K562 (cell line): ENCODE measurements at regions not wholly inside any gene's neighbourhood (a gene's known extent, or its start where the extent isn't known, plus 50 kb on each side); places are given as distances from the start of the nearest gene placed in this dataset.
A peak's percentile ranks its signal among the peaks of the same experiment; 100 is the strongest.

ENCODE experiments used
- ATAC-seq: fragments of 200-7000 bp; cut with Tn5 transposase; 3 replicates; pipeline ENCODE4 v1.9.1; 2020; ENCODE audit warnings: moderate library complexity
- BruUV-seq: library from RNA; stranded (reverse); fragments of 400-500 nt; replicated peaks from 2 replicates; lab custom pipeline; 2021; lab: Mats Ljungman, UMichigan
- CTCF ChIA-PET: fragments of 300-600 bp; formaldehyde crosslinking; extraction: SDS; loops from one replicate; lab custom pipeline; 2021; ENCODE audit warnings: low intra/inter-chr PET ratio; lab: Yijun Ruan, JAX
- POLR2A ChIA-PET: fragments of 300-600, 350-650 bp; sonication (Branson Sonifier 250); formaldehyde crosslinking; extraction: SDS; loops from one replicate; lab custom pipeline; 2021; ENCODE audit warnings: antibody characterized with exemption, inconsistent platforms; lab: Yijun Ruan, JAX
- DNase-seq, 4 experiments: peaks; one replicate each; pipeline versions ENCODE4 v3.0.0 to v3.0.0-alpha.2; 2011 to 2018; ENCODE audit warnings: low spot score in 3 of 4, mixed read lengths in 3 of 4; ENCODE audit errors: extremely low read depth in 1 of 4
- FAIRE-seq: peaks from 2 replicates; lab custom pipeline; 2011; peaks lifted over from hg19 to GRCh38; lab: Jason Lieb, UNC
- H2AFZ ChIP-seq: 2 replicates; pipeline ENCODE4 v1.6.0; 2011; ENCODE audit warnings: low read depth, low read length, control low read depth, inconsistent platforms
- H3K27ac ChIP-seq: fragments of 200-600 bp; 3 replicates; pipeline ENCODE4 v1.8.0; 2011; ENCODE audit warnings: low read depth, mild to moderate bottlenecking, control low read depth, inconsistent platforms, low read length, moderate library complexity, mixed read lengths; ENCODE audit errors: extremely low read depth
- H3K27me3 ChIP-seq, 2 experiments: fragments of 300-600 bp in 1 of 2; 2 replicates in 1 of 2; 3 replicates in 1 of 2; pipeline versions ENCODE4 v1.6.0 to v1.8.0; 2011; ENCODE audit warnings: inconsistent platforms in 2 of 2, low read length in 2 of 2, mild to moderate bottlenecking in 1 of 2, mixed read lengths in 1 of 2, moderate library complexity in 1 of 2; ENCODE audit not compliant: control insufficient read depth in 2 of 2, insufficient read depth in 2 of 2
- H3K36me3 ChIP-seq: fragments of 300-600 bp; 3 replicates; pipeline ENCODE4 v1.8.0; 2011; ENCODE audit warnings: mild to moderate bottlenecking, low read length, inconsistent platforms; ENCODE audit not compliant: control insufficient read depth, insufficient read depth
- H3K4me1 ChIP-seq, 2 experiments: fragments of 200-600 bp in 1 of 2; replicated peaks in 1 of 2; 2 replicates in 1 of 2; 3 replicates in 1 of 2; pipeline versions ENCODE4 v1.5.1 to v1.8.0; 2011; ENCODE audit warnings: inconsistent platforms in 2 of 2, low read length in 2 of 2, mild to moderate bottlenecking in 1 of 2, mixed read lengths in 1 of 2, moderate library complexity in 1 of 2; ENCODE audit not compliant: control insufficient read depth in 2 of 2, insufficient read depth in 2 of 2
- H3K4me2 ChIP-seq: 2 replicates; pipeline ENCODE4 v1.6.1; 2011; ENCODE audit warnings: low read length, control low read depth, inconsistent platforms, mixed read lengths; ENCODE audit not compliant: insufficient read depth
- H3K4me3 ChIP-seq: fragments of 200-600 bp; sonication (generic), shearing (Covaris generic); 2 replicates; pipeline ENCODE4 v1.5.1; 2016; ENCODE audit warnings: control low read depth, inconsistent platforms
- H3K79me2 ChIP-seq: fragments of 200-600 bp; 3 replicates; pipeline ENCODE4 v1.8.0; 2011; ENCODE audit warnings: low read length, inconsistent platforms; ENCODE audit not compliant: control insufficient read depth, insufficient read depth
- H3K9ac ChIP-seq, 2 experiments: 2 replicates each; pipeline versions ENCODE4 v1.6.0 to v1.6.1; 2011; ENCODE audit warnings: low read depth in 2 of 2, low read length in 2 of 2, control low read depth in 1 of 2, inconsistent platforms in 1 of 2, mild to moderate bottlenecking in 1 of 2, mixed read lengths in 1 of 2; ENCODE audit not compliant: insufficient read depth in 1 of 2
- H3K9me1 ChIP-seq: one replicate; pipeline ENCODE4 v1.6.0; 2011; ENCODE audit warnings: inconsistent platforms, mild to moderate bottlenecking, low read length, moderate library complexity; ENCODE audit not compliant: control insufficient read depth, insufficient read depth
- H3K9me3 ChIP-seq: replicated peaks from 2 replicates; pipeline ENCODE4 v1.5.1; 2011; ENCODE audit warnings: low read depth, low read length, inconsistent platforms; ENCODE audit not compliant: control insufficient read depth, insufficient read depth
- H4K20me1 ChIP-seq: replicated peaks from 2 replicates; pipeline ENCODE4 v1.6.1; 2011; ENCODE audit warnings: low read length, inconsistent platforms, mixed read lengths; ENCODE audit not compliant: control insufficient read depth, insufficient read depth
- BRF2 ChIP-seq: IDR thresholded peaks from 3 replicates; pipeline ENCODE4 v1.6.1; 2011; ENCODE audit warnings: borderline replicate concordance, mild to moderate bottlenecking; ENCODE audit not compliant: insufficient read length, insufficient read depth
- HNRNPLL ChIP-seq: fragments of 200-400 bp; formaldehyde crosslinking; IDR thresholded peaks from 2 replicates; pipeline ENCODE4 v1.6.1; 2017; ENCODE audit warnings: low read length, low read depth, mild to moderate bottlenecking; ENCODE audit not compliant: poor library complexity, severe bottlenecking
- MXI1 ChIP-seq: IDR thresholded peaks from 2 replicates; pipeline ENCODE4 v1.6.1; 2011; ENCODE audit warnings: low read depth, mild to moderate bottlenecking, improper control_type of control experiment, low read length
- POLR2AphosphoS5 ChIP-seq: IDR thresholded peaks from 2 replicates; pipeline ENCODE4 v1.6.1; 2011; ENCODE audit warnings: mild to moderate bottlenecking, low read depth, low read length, moderate library complexity; ENCODE audit not compliant: control insufficient read depth, insufficient read depth
- SMC3 ChIP-seq: conservative IDR thresholded peaks from 2 replicates; pipeline ENCODE4 v1.6.1; 2011; ENCODE audit warnings: low read depth, low read length, improper control_type of control experiment; ENCODE audit not compliant: insufficient read depth
- THRA ChIP-seq: fragments of 450-650 bp; IDR thresholded peaks from 2 replicates; pipeline ENCODE4 v1.6.1; 2017; ENCODE audit warnings: mild to moderate bottlenecking, moderate library complexity
- TOE1 ChIP-seq, 2 experiments: fragments of 450-650 bp in 1 of 2; sonication (generic) in 1 of 2; formaldehyde crosslinking in 1 of 2; IDR thresholded peaks; 2 replicates each; pipeline versions ENCODE4 v1.7.1 to v1.8.0; 2016 to 2022; ENCODE audit warnings: borderline replicate concordance in 2 of 2, mild to moderate bottlenecking in 2 of 2, antibody characterized with exemption in 1 of 2, inconsistent platforms in 1 of 2, low read depth in 1 of 2, missing genetic modification reagents in 1 of 2, moderate library complexity in 1 of 2
- WGBS: fragments of 100-300 bp; shearing (Covaris generic); methylation state at CpG from one replicate; pipeline ENCODE4 v1.1.6; 2016; ENCODE audit warnings: low coverage, mixed read lengths; ENCODE audit not compliant: insufficient coverage; ENCODE audit errors: missing lambda C conversion rate; 5-methylcytosine and 5-hydroxymethylcytosine counted together
- in situ Hi-C: fragments of 300-500 bp; cut with MboI; formaldehyde crosslinking; loops from 4 replicates; pipeline ENCODE4 v1.15.0; 2018; ENCODE audit warnings: inconsistent platforms, mixed read lengths
- intact Hi-C: fragments of 100-400 bp; cut with micrococcal nuclease; formaldehyde crosslinking; loops from 2 replicates; pipeline ENCODE4 v1.14.2; 2022
- TF ChIP-seq, protein P1 (sequence below), 2 experiments: fragments of 150-350 bp in 1 of 2; IDR thresholded peaks; 2 replicates each; pipeline ENCODE4 v1.6.1; 2012 to 2016; ENCODE audit warnings: low read depth in 2 of 2, low read length in 2 of 2, mild to moderate bottlenecking in 1 of 2, moderate library complexity in 1 of 2
- TF ChIP-seq, protein P2 (sequence below): IDR thresholded peaks from 2 replicates; pipeline ENCODE4 v1.6.1; 2011; ENCODE audit warnings: borderline replicate concordance, low read depth, mild to moderate bottlenecking, moderate library complexity, low read length; ENCODE audit not compliant: insufficient read depth, poor library complexity, severe bottlenecking
- TF ChIP-seq, protein P3 (sequence below), 2 experiments: fragments of 200-800 bp in 1 of 2; sonication (Bioruptor generic) in 1 of 2; sonication (generic) in 1 of 2; formaldehyde crosslinking in 1 of 2; IDR thresholded peaks in 1 of 2; conservative IDR thresholded peaks in 1 of 2; 2 replicates each; pipeline versions ENCODE4 v1.5.0 to v1.6.1; 2016 to 2020; ENCODE audit warnings: missing compliant biosample characterization in 1 of 2, missing genetic modification characterization in 1 of 2, missing genetic modification reagents in 1 of 2

GRCh38 chr18:2223449-2223848, 347.9 kb downstream of the METTL4 start:
- no peak overlapping the region for H3K4me3 ChIP-seq
- H3K27ac ChIP-seq, result no peak overlapping the region
- in situ Hi-C loops (no loop called here), intact Hi-C loops (loop anchor here (1.0 to 10.0 kb wide), 2 partner anchors 118 to 321 kb away; no protein-coding TSS in a partner anchor)
- H3K9me3 ChIP-seq, result no peaks in the 10 kb centered on the region
- H3K9me1 ChIP-seq, result no peaks in the 10 kb centered on the region
- peak overlapping the region; percentile 2 for H2AFZ ChIP-seq
- no peak overlapping the region for H3K9ac ChIP-seq
- WGBS, result 38% methylated on average over 5 of the region's 5 CpGs
- ATAC-seq (no peak; the same call in 1 of the 3 replicates), FAIRE-seq (no peak), DNase-seq (no peak)
- CTCF ChIA-PET, result no interaction called here
- H3K36me3 ChIP-seq, result no peaks in the 10 kb centered on the region
- H3K79me2 ChIP-seq, result no peaks in the 10 kb centered on the region
- no peaks in the 10 kb centered on the region for H3K27me3 ChIP-seq
- POLR2A ChIA-PET, result no interaction called here
- H4K20me1 ChIP-seq, result no peaks in the 10 kb centered on the region
- H3K4me2 ChIP-seq, result no peak overlapping the region
- H3K4me1 ChIP-seq, result no peaks in the 10 kb centered on the region; a peak in 1 of 5 replicates
- no TSS peak for BruUV-seq
- TF ChIP-seq BRF2 (no peak), MXI1 (no peak), HNRNPLL (no peak), SMC3 (no peak), POLR2AphosphoS5 (no peak), THRA (no peak), TOE1 (IDR thresholded peaks at IDR 0.05; ENCODE audit: borderline replicate concordance) (no peak), TOE1 (CRISPR knock-in tag; IDR thresholded peaks at IDR 0.05; ENCODE audit: borderline replicate concordance, low read depth) (no peak)
- TF ChIP-seq, protein P1, sequence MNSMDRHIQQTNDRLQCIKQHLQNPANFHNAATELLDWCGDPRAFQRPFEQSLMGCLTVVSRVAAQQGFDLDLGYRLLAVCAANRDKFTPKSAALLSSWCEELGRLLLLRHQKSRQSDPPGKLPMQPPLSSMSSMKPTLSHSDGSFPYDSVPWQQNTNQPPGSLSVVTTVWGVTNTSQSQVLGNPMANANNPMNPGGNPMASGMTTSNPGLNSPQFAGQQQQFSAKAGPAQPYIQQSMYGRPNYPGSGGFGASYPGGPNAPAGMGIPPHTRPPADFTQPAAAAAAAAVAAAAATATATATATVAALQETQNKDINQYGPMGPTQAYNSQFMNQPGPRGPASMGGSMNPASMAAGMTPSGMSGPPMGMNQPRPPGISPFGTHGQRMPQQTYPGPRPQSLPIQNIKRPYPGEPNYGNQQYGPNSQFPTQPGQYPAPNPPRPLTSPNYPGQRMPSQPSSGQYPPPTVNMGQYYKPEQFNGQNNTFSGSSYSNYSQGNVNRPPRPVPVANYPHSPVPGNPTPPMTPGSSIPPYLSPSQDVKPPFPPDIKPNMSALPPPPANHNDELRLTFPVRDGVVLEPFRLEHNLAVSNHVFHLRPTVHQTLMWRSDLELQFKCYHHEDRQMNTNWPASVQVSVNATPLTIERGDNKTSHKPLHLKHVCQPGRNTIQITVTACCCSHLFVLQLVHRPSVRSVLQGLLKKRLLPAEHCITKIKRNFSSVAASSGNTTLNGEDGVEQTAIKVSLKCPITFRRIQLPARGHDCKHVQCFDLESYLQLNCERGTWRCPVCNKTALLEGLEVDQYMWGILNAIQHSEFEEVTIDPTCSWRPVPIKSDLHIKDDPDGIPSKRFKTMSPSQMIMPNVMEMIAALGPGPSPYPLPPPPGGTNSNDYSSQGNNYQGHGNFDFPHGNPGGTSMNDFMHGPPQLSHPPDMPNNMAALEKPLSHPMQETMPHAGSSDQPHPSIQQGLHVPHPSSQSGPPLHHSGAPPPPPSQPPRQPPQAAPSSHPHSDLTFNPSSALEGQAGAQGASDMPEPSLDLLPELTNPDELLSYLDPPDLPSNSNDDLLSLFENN (IDR thresholded peaks at IDR 0.05; ENCODE audit: low read depth in 2 of 2, low read length in 2 of 2), result no peak
- TF ChIP-seq, protein P2, sequence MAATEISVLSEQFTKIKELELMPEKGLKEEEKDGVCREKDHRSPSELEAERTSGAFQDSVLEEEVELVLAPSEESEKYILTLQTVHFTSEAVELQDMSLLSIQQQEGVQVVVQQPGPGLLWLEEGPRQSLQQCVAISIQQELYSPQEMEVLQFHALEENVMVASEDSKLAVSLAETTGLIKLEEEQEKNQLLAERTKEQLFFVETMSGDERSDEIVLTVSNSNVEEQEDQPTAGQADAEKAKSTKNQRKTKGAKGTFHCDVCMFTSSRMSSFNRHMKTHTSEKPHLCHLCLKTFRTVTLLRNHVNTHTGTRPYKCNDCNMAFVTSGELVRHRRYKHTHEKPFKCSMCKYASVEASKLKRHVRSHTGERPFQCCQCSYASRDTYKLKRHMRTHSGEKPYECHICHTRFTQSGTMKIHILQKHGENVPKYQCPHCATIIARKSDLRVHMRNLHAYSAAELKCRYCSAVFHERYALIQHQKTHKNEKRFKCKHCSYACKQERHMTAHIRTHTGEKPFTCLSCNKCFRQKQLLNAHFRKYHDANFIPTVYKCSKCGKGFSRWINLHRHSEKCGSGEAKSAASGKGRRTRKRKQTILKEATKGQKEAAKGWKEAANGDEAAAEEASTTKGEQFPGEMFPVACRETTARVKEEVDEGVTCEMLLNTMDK, result no peak
- TF ChIP-seq, protein P3, sequence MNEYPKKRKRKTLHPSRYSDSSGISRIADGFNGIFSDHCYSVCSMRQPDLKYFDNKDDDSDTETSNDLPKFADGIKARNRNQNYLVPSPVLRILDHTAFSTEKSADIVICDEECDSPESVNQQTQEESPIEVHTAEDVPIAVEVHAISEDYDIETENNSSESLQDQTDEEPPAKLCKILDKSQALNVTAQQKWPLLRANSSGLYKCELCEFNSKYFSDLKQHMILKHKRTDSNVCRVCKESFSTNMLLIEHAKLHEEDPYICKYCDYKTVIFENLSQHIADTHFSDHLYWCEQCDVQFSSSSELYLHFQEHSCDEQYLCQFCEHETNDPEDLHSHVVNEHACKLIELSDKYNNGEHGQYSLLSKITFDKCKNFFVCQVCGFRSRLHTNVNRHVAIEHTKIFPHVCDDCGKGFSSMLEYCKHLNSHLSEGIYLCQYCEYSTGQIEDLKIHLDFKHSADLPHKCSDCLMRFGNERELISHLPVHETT (CRISPR knock-in tag; conservative IDR thresholded peaks at IDR 0.05 in 1 of 2, IDR thresholded peaks at IDR 0.05 in 1 of 2), result no peak
